A549 (cell line): ENCODE measurements at regions not wholly inside any gene's neighbourhood (a gene's known extent, or its start where the extent isn't known, plus 50 kb on each side); places are given as distances from the start of the nearest gene placed in this dataset.

ENCODE experiments used
- BHLHE40 ChIP-seq: IDR thresholded peaks from 2 replicates; pipeline ENCODE4 v1.6.1; 2012; ENCODE audit warnings: low read depth, low read length, inconsistent platforms
- CHD4 ChIP-seq: fragments of 200-600 bp; sonication (generic); IDR thresholded peaks from 2 replicates; pipeline ENCODE4 v1.6.1; 2016; ENCODE audit warnings: antibody characterized with exemption, mild to moderate bottlenecking, borderline replicate concordance
- CTCF ChIP-seq: fragments of >200 bp; sonication (Bioruptor Twin); formaldehyde crosslinking; IDR thresholded peaks from 3 replicates; pipeline ENCODE4 v1.5.1; 2016
- EP300 ChIP-seq, 2 experiments: fragments of >200 bp; sonication (Bioruptor Twin); formaldehyde crosslinking; IDR thresholded peaks; 2 replicates in 1 of 2; 3 replicates in 1 of 2; pipeline ENCODE4 v1.6.1; 2016 to 2017
- GATA3 ChIP-seq: IDR thresholded peaks from 2 replicates; pipeline ENCODE4 v1.6.1; 2012; ENCODE audit warnings: borderline replicate concordance
- JUNB ChIP-seq: fragments of >200 bp; sonication (Bioruptor Twin); formaldehyde crosslinking; IDR thresholded peaks from 2 replicates; pipeline ENCODE4 v1.6.1; 2016
- MYC ChIP-seq: IDR thresholded peaks from 2 replicates; pipeline ENCODE4 v1.6.1; 2012; ENCODE audit warnings: mild to moderate bottlenecking, inconsistent platforms, low read length, improper control_type of control experiment, borderline replicate concordance
- POLR2A ChIP-seq: IDR thresholded peaks from 2 replicates; pipeline ENCODE4 v1.6.1; 2012; ENCODE audit warnings: mild to moderate bottlenecking, low read length
- RAD21 ChIP-seq, 2 experiments: fragments of >200 bp in 1 of 2; sonication (Bioruptor Twin) in 1 of 2; formaldehyde crosslinking in 1 of 2; IDR thresholded peaks in 1 of 2; conservative IDR thresholded peaks in 1 of 2; 2 replicates in 1 of 2; 3 replicates in 1 of 2; pipeline ENCODE4 v1.6.1; 2012 to 2018; ENCODE audit warnings: inconsistent platforms in 1 of 2
- RARB ChIP-seq: fragments of 250-450 bp; sonication (Bioruptor Pico); IDR thresholded peaks from 2 replicates; pipeline ENCODE4 v1.8.0; 2021; ENCODE audit warnings: mild to moderate bottlenecking, moderate library complexity
- USF2 ChIP-seq: fragments of 450-650 bp; IDR thresholded peaks from 2 replicates; pipeline ENCODE4 v1.6.1; 2014; ENCODE audit warnings: antibody characterized with exemption
- ZFP36 ChIP-seq: fragments of 450-650 bp; IDR thresholded peaks from 2 replicates; pipeline ENCODE4 v1.6.1; 2014; ENCODE audit warnings: borderline replicate concordance; ENCODE audit not compliant: partially characterized antibody

GRCh38 chr18:40365526-40365925, 1589.5 kb upstream of the PIK3C3 start:
- TF ChIP-seq BHLHE40 (no peak), CTCF (no peak), MYC (no peak), GATA3 (no peak), CHD4 (no peak), EP300 (IDR thresholded peaks at IDR 0.05) (no peak), USF2 (no peak), JUNB (no peak), ZFP36 (no peak), POLR2A (no peak), RAD21 (conservative IDR thresholded peaks at IDR 0.05 in 1 of 2, IDR thresholded peaks at IDR 0.05 in 1 of 2) (no peak), RARB (CRISPR knock-in tag) (no peak)
